Esophagus muscularis mucosa (tissue), 4 donors: ENCODE measurements at regions not wholly inside any gene's neighbourhood (a gene's known extent, or its start where the extent isn't known, plus 50 kb on each side); places are given as distances from the start of the nearest gene placed in this dataset.

Experiments
- DNase-seq: peaks from one replicate; pipeline ENCODE4 v3.0.0-alpha.2; 2017; ENCODE audit errors: extremely low spot score
- H3K27ac ChIP-seq, 4 donors: fragments of 200-600 bp; sonication (generic); replicated peaks in 1 of 4; 1 replicate in 3 of 4; 2 replicates in 1 of 4; pipeline ENCODE4 v1.5.1; 2016 to 2019; ENCODE audit warnings: mild to moderate bottlenecking in 1 of 4
- H3K27me3 ChIP-seq, 4 donors: fragments of 200-600 bp; sonication (generic); one replicate each; pipeline versions ENCODE4 v1.5.1 to v1.6.0; 2016 to 2019
- H3K36me3 ChIP-seq, 4 donors: fragments of 200-600 bp; sonication (generic); one replicate each; pipeline ENCODE4 v1.5.1; 2016 to 2019
- H3K4me1 ChIP-seq, 4 donors: fragments of 200-600 bp; sonication (generic); one replicate each; pipeline ENCODE4 v1.5.1; 2016 to 2019
- H3K4me3 ChIP-seq, 4 donors: fragments of 200-600 bp; sonication (generic); 1 replicate in 2 of 4; 2 replicates in 2 of 4; pipeline ENCODE4 v1.5.1; 2016 to 2019; ENCODE audit warnings: mild to moderate bottlenecking in 4 of 4, moderate library complexity in 1 of 4
- H3K9me3 ChIP-seq, 4 donors: fragments of 200-600 bp; sonication (generic); 1 replicate in 3 of 4; 2 replicates in 1 of 4; pipeline ENCODE4 v1.5.1; 2016 to 2019
- CTCF ChIP-seq, 3 experiments: fragments of 200-600 bp in 2 of 3; fragments of 450-650 bp in 1 of 3; sonication (generic) in 2 of 3; IDR thresholded peaks; one replicate each; pipeline ENCODE4 v1.5.1; 2017 to 2019; ENCODE audit warnings: antibody characterized with exemption in 3 of 3, mild to moderate bottlenecking in 2 of 3, moderate library complexity in 1 of 3
- EP300 ChIP-seq: sonication (generic); formaldehyde crosslinking; IDR thresholded peaks from one replicate; pipeline ENCODE4 v1.6.1; 2017; ENCODE audit warnings: antibody characterized with exemption
- POLR2A ChIP-seq: fragments of 450-650 bp; IDR thresholded peaks from one replicate; pipeline ENCODE4 v1.6.1; 2017; ENCODE audit warnings: antibody characterized with exemption, moderate library complexity, mild to moderate bottlenecking, low read depth
- POLR2AphosphoS5 ChIP-seq, 2 donors: sonication (generic); formaldehyde crosslinking; IDR thresholded peaks; one replicate each; pipeline ENCODE4 v1.6.1; 2017; ENCODE audit warnings: antibody characterized with exemption in 2 of 2
- WGBS: methylation state at CpG from one replicate; pipeline ENCODE4 v1.1.5; 2018; 5-methylcytosine and 5-hydroxymethylcytosine counted together
- intact Hi-C: fragments of 100-400 bp; cut with DNase I; formaldehyde crosslinking; loops from one replicate; pipeline ENCODE4 v1.15.1; 2023

DNA sequence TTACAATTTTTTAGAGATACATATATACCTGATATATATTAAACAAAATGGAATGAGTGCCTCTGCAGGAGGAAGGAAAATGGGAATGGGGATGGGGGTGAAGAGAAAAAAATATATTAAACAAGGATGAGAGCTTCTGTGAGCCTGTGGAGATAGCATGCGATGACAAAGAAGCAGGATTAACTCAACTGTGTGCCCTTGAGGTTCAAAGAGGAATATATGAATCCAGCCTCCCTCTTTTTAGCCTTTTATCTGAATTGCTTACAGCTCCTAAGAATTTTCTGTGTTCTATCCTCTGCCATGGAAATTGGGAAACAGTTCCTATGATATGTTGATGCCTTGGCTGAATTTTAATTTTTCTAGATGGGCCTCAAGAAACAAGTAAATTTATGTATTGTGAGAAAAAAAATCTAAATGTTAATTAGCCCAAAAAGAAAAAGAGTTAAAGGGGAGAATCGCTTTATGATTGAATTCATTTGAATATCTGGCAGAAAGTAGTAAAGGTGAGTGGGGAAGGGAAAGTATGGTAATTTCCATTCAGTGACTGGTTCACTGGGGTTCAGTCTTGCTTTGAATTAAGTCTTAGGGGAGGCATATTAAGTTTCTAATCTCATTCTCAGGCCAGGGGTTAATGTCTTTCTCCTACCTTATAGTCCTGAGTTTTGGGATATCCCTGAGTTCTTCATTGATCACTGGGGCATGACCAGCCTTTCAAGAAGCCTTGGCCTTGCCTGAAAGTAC is 106.3 kb upstream of the HMCN1 start:
- Histone ChIP-seq H3K27ac (no peak overlapping the region), H3K27me3 (no peaks in the 10 kb centered on the region), H3K4me1 (no peaks in the 10 kb centered on the region), H3K9me3 (no peaks in the 10 kb centered on the region), H3K36me3 (no peaks in the 10 kb centered on the region), H3K4me3 (no peak overlapping the region)
- 96% methylated on average over 2 of the region's 2 CpGs for WGBS
- DNase-seq: no peak
- TF ChIP-seq POLR2AphosphoS5 (IDR thresholded peaks at IDR 0.05): no peak
- no peak for TF ChIP-seq CTCF (IDR thresholded peaks at IDR 0.05)
- intact Hi-C loops: no loop called here

DNA sequence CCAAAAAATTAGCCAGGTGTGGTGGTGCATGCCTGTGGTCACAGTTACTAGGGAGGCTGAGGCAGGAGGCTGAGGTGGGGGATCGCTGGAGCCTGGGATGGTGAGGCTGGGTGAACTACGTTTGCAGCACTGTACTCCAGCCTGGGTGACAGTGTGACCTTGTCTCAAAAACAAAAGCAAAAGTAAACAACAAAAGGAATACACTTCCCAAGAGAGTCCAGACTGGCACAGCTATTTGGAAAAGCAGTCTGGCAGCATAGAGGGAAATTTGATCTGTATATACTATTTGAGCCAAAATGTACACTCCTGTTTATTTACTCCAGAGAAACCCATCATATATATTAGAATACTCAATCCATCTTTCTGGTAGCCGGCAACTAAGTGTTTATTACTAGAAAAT is 107.0 kb upstream of the HMCN1 start:
- H3K27ac ChIP-seq: no peak overlapping the region
- intact Hi-C loops: no loop called here

DNA sequence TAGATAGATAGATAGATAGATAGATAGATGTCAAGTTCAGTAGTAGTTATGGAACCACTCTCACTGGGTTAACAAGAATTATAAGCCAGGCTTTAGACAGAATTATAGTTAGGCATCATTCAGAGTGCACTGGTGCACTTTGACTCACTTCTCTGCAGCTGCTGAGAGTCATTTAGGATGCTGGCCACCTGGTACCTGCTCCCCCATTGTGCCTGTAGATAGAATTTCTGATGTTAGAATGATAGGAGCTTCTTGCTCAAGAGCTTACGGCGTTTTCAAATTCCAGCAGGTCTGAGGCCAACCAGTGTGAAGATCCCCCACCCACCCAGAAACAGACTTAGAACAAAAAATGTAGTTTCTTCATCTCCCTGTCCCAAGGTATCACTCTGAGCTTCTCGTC is 107.8 kb upstream of the HMCN1 start:
- H3K4me1 ChIP-seq: no peaks in the 10 kb centered on the region
- intact Hi-C loops: no loop called here
- DNase-seq: no peak
- no peaks in the 10 kb centered on the region for H3K9me3 ChIP-seq
- H3K36me3 ChIP-seq: no peaks in the 10 kb centered on the region
- no peak overlapping the region for H3K4me3 ChIP-seq
- TF ChIP-seq CTCF (IDR thresholded peaks at IDR 0.05) (no peak), POLR2AphosphoS5 (IDR thresholded peaks at IDR 0.05) (no peak), POLR2A (no peak), EP300 (no peak)
- H3K27ac ChIP-seq: no peak overlapping the region
- H3K27me3 ChIP-seq: no peaks in the 10 kb centered on the region
- 90% methylated on average over 3 of the region's 3 CpGs for WGBS

More for the DNA sequence above, 107.0 kb upstream of the HMCN1 start:
- DNase-seq: no peak
- 53% methylated on average over 3 of the region's 3 CpGs for WGBS
- no peaks in the 10 kb centered on the region for H3K36me3 ChIP-seq
- no peaks in the 10 kb centered on the region for H3K4me1 ChIP-seq
- H3K9me3 ChIP-seq: no peaks in the 10 kb centered on the region
- TF ChIP-seq POLR2A (no peak), POLR2AphosphoS5 (IDR thresholded peaks at IDR 0.05) (no peak)
- H3K4me3 ChIP-seq: no peak overlapping the region
- no peaks in the 10 kb centered on the region for H3K27me3 ChIP-seq

GRCh38 chr1:185610954-185611353 is 123.2 kb upstream of the HMCN1 start:
- intact Hi-C loops: no loop called here
- Histone ChIP-seq H3K27ac (no peak overlapping the region), H3K4me3 (no peak overlapping the region), H3K4me1 (no peaks in the 10 kb centered on the region), H3K36me3 (no peaks in the 10 kb centered on the region), H3K27me3 (no peaks in the 10 kb centered on the region), H3K9me3 (peaks cover 0 to 3% (median 0%) of the 10 kb centered on the region in 4 donors)
- DNase-seq: no peak
- no peak for TF ChIP-seq POLR2A
- no peak for TF ChIP-seq EP300
- no peak for TF ChIP-seq CTCF (IDR thresholded peaks at IDR 0.05)
- TF ChIP-seq POLR2AphosphoS5 (IDR thresholded peaks at IDR 0.05): no peak

DNA sequence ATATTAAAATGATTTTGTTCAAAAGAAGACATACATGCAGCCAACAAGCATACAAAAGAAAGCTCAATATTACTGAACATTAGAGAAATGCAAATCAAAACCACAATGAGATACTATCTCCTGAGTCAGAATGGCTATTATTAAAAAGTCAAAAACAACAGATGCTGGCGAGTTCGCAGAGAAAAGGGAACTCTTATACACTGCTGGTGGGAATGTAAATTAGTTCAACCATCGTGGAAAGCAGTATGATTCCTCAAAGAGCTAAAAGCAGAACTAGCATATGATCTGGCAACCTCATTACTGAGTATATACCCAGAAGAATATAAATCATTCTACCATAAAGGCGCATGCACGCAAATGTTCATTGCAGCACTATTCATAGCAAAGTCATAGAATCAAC is 126.0 kb upstream of the HMCN1 start:
- Histone ChIP-seq H3K4me3 (no peak overlapping the region), H3K9me3 (peaks cover 0 to 3% (median 0%) of the 10 kb centered on the region in 4 donors), H3K27me3 (no peaks in the 10 kb centered on the region), H3K4me1 (no peaks in the 10 kb centered on the region), H3K27ac (no peak overlapping the region), H3K36me3 (no peaks in the 10 kb centered on the region)
- no peak for DNase-seq
- 78% methylated on average over 5 of the region's 5 CpGs for WGBS
- TF ChIP-seq EP300 (no peak), POLR2AphosphoS5 (IDR thresholded peaks at IDR 0.05) (no peak), POLR2A (no peak)
- intact Hi-C loops: no loop called here

DNA sequence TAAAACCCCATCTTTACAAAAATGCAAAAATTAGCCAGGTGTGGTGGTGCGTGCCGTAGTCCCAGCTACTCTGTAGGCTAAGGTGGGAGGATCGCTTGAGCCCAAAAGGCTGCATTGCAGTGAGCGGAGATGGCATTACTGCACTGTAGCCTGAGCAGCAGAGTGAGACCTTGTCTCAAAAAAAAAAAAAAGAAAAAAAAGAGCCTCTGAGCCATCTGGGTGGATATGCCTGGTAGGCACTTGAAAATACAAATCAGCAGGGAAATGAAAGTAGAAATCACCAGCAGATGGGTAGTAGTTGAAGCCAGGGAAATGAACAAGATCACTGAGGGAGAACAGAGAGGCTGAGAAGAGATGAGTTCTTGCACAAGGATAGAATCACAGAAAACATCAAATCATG is 131.0 kb upstream of the HMCN1 start:
- no peak overlapping the region for H3K27ac ChIP-seq
- H3K4me3 ChIP-seq: no peak overlapping the region
- intact Hi-C loops: no loop called here
- 98% methylated on average over 4 of the region's 4 CpGs for WGBS
- DNase-seq: no peak
- H3K9me3 ChIP-seq: no peaks in the 10 kb centered on the region
- no peak for TF ChIP-seq POLR2A
- no peak for TF ChIP-seq POLR2AphosphoS5 (IDR thresholded peaks at IDR 0.05)
- no peak for TF ChIP-seq EP300
- no peak for TF ChIP-seq CTCF (IDR thresholded peaks at IDR 0.05)
- peaks cover 0 to 3% (median 0%) of the 10 kb centered on the region in 4 donors for H3K4me1 ChIP-seq
- no peaks in the 10 kb centered on the region for H3K27me3 ChIP-seq
- H3K36me3 ChIP-seq: no peaks in the 10 kb centered on the region
